Esophagus squamous epithelium (tissue), 5 donors: ENCODE measurements at regions not wholly inside any gene's neighbourhood (a gene's known extent, or its start where the extent isn't known, plus 50 kb on each side); places are given as distances from the start of the nearest gene placed in this dataset.

Experiments used
- DNase-seq: peaks from one replicate; lab custom pipeline; 2025; lab: John Stamatoyannopoulos, UW
- H3K27ac ChIP-seq, 4 donors: fragments of 200-600 bp; sonication (generic); one replicate each; pipeline ENCODE4 v1.5.1; 2016 to 2019; ENCODE audit warnings: mild to moderate bottlenecking in 1 of 4
- H3K27me3 ChIP-seq, 4 donors: fragments of 200-600 bp; sonication (generic); 1 replicate in 3 of 4; 2 replicates in 1 of 4; pipeline versions ENCODE4 v1.5.1 to v1.6.0; 2017 to 2021; ENCODE audit warnings: antibody characterized with exemption in 1 of 4
- H3K36me3 ChIP-seq, 3 donors: fragments of 200-600 bp; sonication (generic); one replicate each; pipeline ENCODE4 v1.5.1; 2016 to 2019
- H3K4me1 ChIP-seq, 3 donors: fragments of 200-600 bp; sonication (generic); one replicate each; pipeline ENCODE4 v1.5.1; 2017 to 2019
- H3K4me3 ChIP-seq, 4 donors: fragments of 200-600 bp; sonication (generic); 1 replicate in 3 of 4; 2 replicates in 1 of 4; pipeline ENCODE4 v1.5.1; 2016 to 2019; ENCODE audit warnings: mild to moderate bottlenecking in 2 of 4, moderate library complexity in 1 of 4
- H3K9me3 ChIP-seq, 3 donors: fragments of 200-600 bp; sonication (generic); one replicate each; pipeline ENCODE4 v1.5.1; 2016 to 2019
- POLR2A ChIP-seq, 4 donors: fragments of 450-650 bp; IDR thresholded peaks; one replicate each; pipeline ENCODE4 v1.6.1; 2017; ENCODE audit warnings: antibody characterized with exemption in 4 of 4, mild to moderate bottlenecking in 4 of 4, moderate library complexity in 3 of 4
- WGBS, 2 donors: methylation state at CpG; one replicate each; pipeline ENCODE4 v1.1.5; 2018; 5-methylcytosine and 5-hydroxymethylcytosine counted together
- intact Hi-C: fragments of 100-400 bp; cut with DNase I; formaldehyde crosslinking; loops from one replicate; pipeline ENCODE4 v1.15.0; 2022
- TF ChIP-seq, protein P1 (sequence below), 6 experiments: fragments of 450-650 bp in 4 of 6; fragments of 200-600 bp in 2 of 6; sonication (generic) in 2 of 6; IDR thresholded peaks; one replicate each; pipeline ENCODE4 v1.5.1; 2016 to 2019; ENCODE audit warnings: antibody characterized with exemption in 6 of 6, mild to moderate bottlenecking in 4 of 6, moderate library complexity in 4 of 6
- donor health status: DM: yes; HTN: yes; CAD: no.

DNA sequence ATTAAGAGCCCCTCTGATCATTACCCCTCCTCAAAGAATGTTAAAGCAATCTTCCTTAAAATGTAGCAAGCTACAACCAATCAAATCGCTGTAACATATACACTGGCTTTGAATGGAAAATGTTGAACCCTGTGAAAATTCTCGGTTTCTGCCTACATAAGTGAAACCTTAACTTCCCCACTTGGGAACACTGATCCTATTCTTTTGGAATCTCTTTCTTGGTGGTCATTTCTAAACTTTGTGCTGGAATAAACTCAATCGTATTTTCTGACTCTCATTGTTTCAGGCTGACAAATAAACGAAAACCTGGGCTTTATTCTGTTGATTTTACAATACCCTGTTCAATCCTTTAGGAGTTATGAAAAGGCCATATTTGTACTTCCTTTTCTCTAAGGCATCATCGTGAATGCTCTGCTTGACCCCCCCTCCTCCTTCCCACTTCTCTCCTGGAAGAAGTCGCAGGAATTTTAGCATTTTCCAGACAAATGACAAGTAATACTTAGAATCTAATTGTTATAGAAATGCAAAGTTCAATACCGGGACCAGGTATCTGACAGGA is 155.1 kb upstream of the FAM13C start:
- Histone ChIP-seq H3K4me1 (peaks cover 0 to 16% (median 0%) of the 10 kb centered on the region in 3 donors), H3K27ac (no peak overlapping the region), H3K27me3 (no peaks in the 10 kb centered on the region), H3K9me3 (no peaks in the 10 kb centered on the region), H3K4me3 (no peak overlapping the region), H3K36me3 (no peaks in the 10 kb centered on the region)
- intact Hi-C loops = no loop called here
- DNase-seq = no peak
- TF ChIP-seq, protein P1, sequence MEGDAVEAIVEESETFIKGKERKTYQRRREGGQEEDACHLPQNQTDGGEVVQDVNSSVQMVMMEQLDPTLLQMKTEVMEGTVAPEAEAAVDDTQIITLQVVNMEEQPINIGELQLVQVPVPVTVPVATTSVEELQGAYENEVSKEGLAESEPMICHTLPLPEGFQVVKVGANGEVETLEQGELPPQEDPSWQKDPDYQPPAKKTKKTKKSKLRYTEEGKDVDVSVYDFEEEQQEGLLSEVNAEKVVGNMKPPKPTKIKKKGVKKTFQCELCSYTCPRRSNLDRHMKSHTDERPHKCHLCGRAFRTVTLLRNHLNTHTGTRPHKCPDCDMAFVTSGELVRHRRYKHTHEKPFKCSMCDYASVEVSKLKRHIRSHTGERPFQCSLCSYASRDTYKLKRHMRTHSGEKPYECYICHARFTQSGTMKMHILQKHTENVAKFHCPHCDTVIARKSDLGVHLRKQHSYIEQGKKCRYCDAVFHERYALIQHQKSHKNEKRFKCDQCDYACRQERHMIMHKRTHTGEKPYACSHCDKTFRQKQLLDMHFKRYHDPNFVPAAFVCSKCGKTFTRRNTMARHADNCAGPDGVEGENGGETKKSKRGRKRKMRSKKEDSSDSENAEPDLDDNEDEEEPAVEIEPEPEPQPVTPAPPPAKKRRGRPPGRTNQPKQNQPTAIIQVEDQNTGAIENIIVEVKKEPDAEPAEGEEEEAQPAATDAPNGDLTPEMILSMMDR (IDR thresholded peaks at IDR 0.05) = no peak
- TF ChIP-seq POLR2A (IDR thresholded peaks at IDR 0.05) = no peak
- 36 to 43% methylated on average over 7 of the region's 7 CpGs for WGBS, 2 donors

DNA sequence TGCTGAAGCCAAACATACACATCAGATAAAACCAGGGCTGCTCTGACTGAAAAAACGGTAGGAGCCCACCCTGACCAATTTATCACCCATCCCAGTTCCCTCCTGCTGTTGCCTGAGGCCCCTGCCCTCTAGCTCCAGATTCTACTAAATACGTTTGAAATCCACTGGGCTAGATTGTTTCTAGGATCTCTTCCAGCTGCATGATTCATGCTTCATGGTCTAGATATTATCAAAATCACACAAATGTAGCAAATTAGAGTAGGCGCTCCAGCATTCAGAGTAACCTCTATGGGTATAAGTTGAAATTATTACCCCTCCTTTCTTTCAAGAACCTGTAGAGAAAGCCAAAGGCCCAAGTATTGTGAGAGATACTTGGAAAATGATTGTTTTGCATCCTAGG is 151.2 kb upstream of the FAM13C start:
- H3K27me3 ChIP-seq = no peaks in the 10 kb centered on the region
- H3K36me3 ChIP-seq = no peaks in the 10 kb centered on the region
- DNase-seq = no peak
- intact Hi-C loops = no loop called here
- no peak overlapping the region for H3K4me3 ChIP-seq
- no peak overlapping the region for H3K27ac ChIP-seq
- 18 to 29% methylated on average over 3 of the region's 3 CpGs for WGBS, 2 donors
- no peaks in the 10 kb centered on the region for H3K9me3 ChIP-seq
- TF ChIP-seq, protein P1 (IDR thresholded peaks at IDR 0.05) = no peak
- no peak for TF ChIP-seq POLR2A (IDR thresholded peaks at IDR 0.05)
- peaks cover 0 to 13% (median 0%) of the 10 kb centered on the region in 3 donors for H3K4me1 ChIP-seq

DNA sequence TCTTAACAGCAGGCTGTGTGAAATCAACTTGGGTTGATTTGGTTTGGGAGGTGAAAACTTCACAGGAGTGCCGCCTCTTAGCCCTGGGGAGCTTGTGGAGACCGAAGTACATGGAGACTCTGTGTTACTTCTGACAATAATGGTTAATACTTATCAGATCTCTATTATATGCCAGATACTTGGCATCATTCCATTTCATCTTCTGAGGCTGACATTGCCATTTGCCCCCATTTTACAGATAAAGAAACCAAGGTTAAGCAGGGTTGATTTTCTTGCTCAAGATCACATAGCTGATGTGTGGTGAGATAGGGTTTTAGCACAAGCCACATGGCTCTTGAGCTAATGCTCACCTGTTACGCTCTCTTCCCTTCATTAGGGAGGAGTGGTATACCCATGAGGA is 150.6 kb upstream of the FAM13C start:
- Histone ChIP-seq H3K27ac (no peak overlapping the region), H3K36me3 (no peaks in the 10 kb centered on the region), H3K9me3 (no peaks in the 10 kb centered on the region), H3K4me3 (no peak overlapping the region), H3K4me1 (peaks cover 0 to 7% (median 0%) of the 10 kb centered on the region in 3 donors), H3K27me3 (no peaks in the 10 kb centered on the region)
- TF ChIP-seq, protein P1 (IDR thresholded peaks at IDR 0.05) = no peak
- TF ChIP-seq POLR2A (IDR thresholded peaks at IDR 0.05) = no peak
- DNase-seq = no peak
- intact Hi-C loops = no loop called here
- 85 to 92% methylated on average over 3 of the region's 3 CpGs for WGBS, 2 donors

DNA sequence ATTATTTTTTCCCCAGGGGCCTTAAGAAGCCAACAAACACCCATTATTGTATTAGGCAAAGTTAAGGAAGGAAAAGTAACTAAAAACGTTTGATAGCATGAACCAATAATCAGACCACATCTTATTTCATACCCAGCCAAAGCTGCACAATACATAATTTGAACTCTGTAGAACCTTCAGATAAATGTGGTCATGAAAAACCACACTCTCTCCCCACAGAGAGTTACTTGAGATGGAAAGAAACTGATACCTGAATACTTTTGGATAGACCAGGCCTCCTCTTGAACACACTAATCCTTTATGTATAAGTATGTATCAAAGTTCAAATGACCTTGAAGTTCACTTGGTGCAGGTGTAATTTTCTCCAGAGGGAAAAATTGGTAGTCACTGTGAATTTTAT is 146.6 kb upstream of the FAM13C start:
- Histone ChIP-seq H3K27me3 (no peaks in the 10 kb centered on the region), H3K9me3 (no peaks in the 10 kb centered on the region), H3K4me3 (no peak overlapping the region), H3K4me1 (no peaks in the 10 kb centered on the region), H3K36me3 (no peaks in the 10 kb centered on the region), H3K27ac (no peak overlapping the region)
- TF ChIP-seq POLR2A (IDR thresholded peaks at IDR 0.05) = no peak
- TF ChIP-seq, protein P1 (IDR thresholded peaks at IDR 0.05) = no peak
- DNase-seq = no peak
- intact Hi-C loops = no loop called here
- 26 to 42% methylated on average over 1 of the region's 1 CpG for WGBS, 2 donors

DNA sequence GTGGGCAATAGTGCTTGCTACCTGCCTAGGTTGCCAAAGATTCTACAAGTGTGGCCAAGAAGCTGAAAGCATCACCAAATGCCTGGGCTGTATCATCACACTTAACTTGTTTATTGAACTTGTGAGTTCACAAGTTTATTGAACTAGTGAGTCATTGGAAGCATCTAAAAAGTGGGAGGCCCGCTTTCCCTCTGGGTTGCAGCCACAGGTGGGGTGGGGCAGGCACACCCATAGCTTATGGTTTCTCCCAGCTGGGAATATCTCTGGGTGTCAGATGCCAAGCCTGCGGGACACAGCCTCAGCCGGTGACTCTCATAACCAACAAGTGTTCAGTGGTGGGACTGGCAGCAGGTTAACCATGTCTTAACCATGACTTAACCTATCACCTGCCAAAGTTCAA is 145.9 kb upstream of the FAM13C start:
- Histone ChIP-seq H3K4me3 (no peak overlapping the region), H3K27me3 (no peaks in the 10 kb centered on the region), H3K36me3 (no peaks in the 10 kb centered on the region), H3K4me1 (no peaks in the 10 kb centered on the region), H3K27ac (no peak overlapping the region), H3K9me3 (no peaks in the 10 kb centered on the region)
- 30 to 51% methylated on average over 2 to 3 of the region's 3 CpGs for WGBS, 2 donors
- TF ChIP-seq POLR2A (IDR thresholded peaks at IDR 0.05) = no peak
- TF ChIP-seq, protein P1 (IDR thresholded peaks at IDR 0.05) = no peak
- intact Hi-C loops = no loop called here
- DNase-seq = no peak
